ENCODE measurements at regions not wholly inside any gene's neighbourhood (a gene's known extent, or its start where the extent isn't known, plus 50 kb on each side); places are given as distances from the start of the nearest gene placed in this dataset.

- TF ChIP-seq, protein P1, sequence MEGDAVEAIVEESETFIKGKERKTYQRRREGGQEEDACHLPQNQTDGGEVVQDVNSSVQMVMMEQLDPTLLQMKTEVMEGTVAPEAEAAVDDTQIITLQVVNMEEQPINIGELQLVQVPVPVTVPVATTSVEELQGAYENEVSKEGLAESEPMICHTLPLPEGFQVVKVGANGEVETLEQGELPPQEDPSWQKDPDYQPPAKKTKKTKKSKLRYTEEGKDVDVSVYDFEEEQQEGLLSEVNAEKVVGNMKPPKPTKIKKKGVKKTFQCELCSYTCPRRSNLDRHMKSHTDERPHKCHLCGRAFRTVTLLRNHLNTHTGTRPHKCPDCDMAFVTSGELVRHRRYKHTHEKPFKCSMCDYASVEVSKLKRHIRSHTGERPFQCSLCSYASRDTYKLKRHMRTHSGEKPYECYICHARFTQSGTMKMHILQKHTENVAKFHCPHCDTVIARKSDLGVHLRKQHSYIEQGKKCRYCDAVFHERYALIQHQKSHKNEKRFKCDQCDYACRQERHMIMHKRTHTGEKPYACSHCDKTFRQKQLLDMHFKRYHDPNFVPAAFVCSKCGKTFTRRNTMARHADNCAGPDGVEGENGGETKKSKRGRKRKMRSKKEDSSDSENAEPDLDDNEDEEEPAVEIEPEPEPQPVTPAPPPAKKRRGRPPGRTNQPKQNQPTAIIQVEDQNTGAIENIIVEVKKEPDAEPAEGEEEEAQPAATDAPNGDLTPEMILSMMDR (IDR thresholded peaks at IDR 0.05) = no peak
- no peak for TF ChIP-seq POLR2A (IDR thresholded peaks at IDR 0.05)
Observed at GRCh38 chr2:157194844-157195243, 62.7 kb upstream of the GALNT5 start.

All from testis (tissue), 2 donors.